Loucy (cell line): ENCODE measurements at regions not wholly inside any gene's neighbourhood (a gene's known extent, or its start where the extent isn't known, plus 50 kb on each side); places are given as distances from the start of the nearest gene placed in this dataset.

Source experiments
- H2AFZ ChIP-seq: fragments of 200-600 bp; sonication (generic); 2 replicates; pipeline ENCODE4 v1.6.0; 2016; ENCODE audit warnings: antibody characterized with exemption, mild to moderate bottlenecking, low read length, moderate library complexity
- H3F3A ChIP-seq: fragments of 200-600 bp; 2 replicates; pipeline ENCODE4 v1.6.0; 2016; ENCODE audit warnings: antibody characterized with exemption, low read depth, mild to moderate bottlenecking
- H3K27me3 ChIP-seq: fragments of 200-600 bp; sonication (generic); 2 replicates; pipeline ENCODE4 v1.6.1; 2014; ENCODE audit warnings: low read length, mild to moderate bottlenecking; ENCODE audit not compliant: insufficient read depth, poor library complexity, severe bottlenecking
- H3K36me3 ChIP-seq: fragments of 200-600 bp; sonication (generic); 2 replicates; pipeline ENCODE4 v1.6.1; 2016; ENCODE audit warnings: low read length; ENCODE audit not compliant: insufficient read depth
- H3K4me1 ChIP-seq: fragments of 200-600 bp; sonication (generic); 2 replicates; pipeline ENCODE4 v1.5.1; 2014; ENCODE audit warnings: low read length, mild to moderate bottlenecking; ENCODE audit not compliant: insufficient read depth, poor library complexity, severe bottlenecking
- H3K4me2 ChIP-seq: fragments of 200-600 bp; sonication (generic); 2 replicates; pipeline ENCODE4 v1.6.0; 2014; ENCODE audit warnings: antibody characterized with exemption, low read length, low read depth, mild to moderate bottlenecking; ENCODE audit not compliant: poor library complexity, severe bottlenecking
- H3K4me3 ChIP-seq: fragments of 200-600 bp; sonication (generic); 2 replicates; pipeline ENCODE4 v1.5.1; 2014; ENCODE audit warnings: low read length, mild to moderate bottlenecking, mixed read lengths; ENCODE audit not compliant: poor library complexity, severe bottlenecking
- H3K79me2 ChIP-seq: fragments of 200-600 bp; sonication (generic); 2 replicates; pipeline ENCODE4 v1.6.1; 2014; ENCODE audit warnings: low read length; ENCODE audit not compliant: insufficient read depth
- H3K9ac ChIP-seq: fragments of 200-600 bp; sonication (generic); 2 replicates; pipeline ENCODE4 v1.6.0; 2014; ENCODE audit warnings: mild to moderate bottlenecking, low read depth, low read length, moderate library complexity; ENCODE audit not compliant: poor library complexity, severe bottlenecking
- H3K9me2 ChIP-seq: fragments of 200-600 bp; sonication (generic); replicated peaks from 2 replicates; pipeline ENCODE4 v1.6.1; 2016; ENCODE audit warnings: low read depth, low read length, mixed read lengths
- H3K9me3 ChIP-seq: fragments of 200-600 bp; sonication (generic); 2 replicates; pipeline ENCODE4 v1.6.1; 2014; ENCODE audit warnings: mild to moderate bottlenecking, antibody characterized with exemption, low read length, low read depth; ENCODE audit not compliant: insufficient read depth
- H4K20me1 ChIP-seq: fragments of 200-600 bp; sonication (generic); 2 replicates; pipeline ENCODE4 v1.6.0; 2014; ENCODE audit warnings: antibody characterized with exemption, low read length, mild to moderate bottlenecking; ENCODE audit not compliant: insufficient read depth, poor library complexity, severe bottlenecking
- CTCF ChIP-seq: fragments of 200-600 bp; sonication (generic); conservative IDR thresholded peaks from 2 replicates; pipeline ENCODE4 v1.5.1; 2014; ENCODE audit warnings: mild to moderate bottlenecking, antibody characterized with exemption, low read length
- EZH2phosphoT487 ChIP-seq: fragments of 200-600 bp; IDR thresholded peaks from 2 replicates; pipeline ENCODE4 v1.6.1; 2018; ENCODE audit warnings: antibody characterized with exemption, mild to moderate bottlenecking, moderate library complexity, borderline replicate concordance

- Histone ChIP-seq H3F3A (no peaks in the 10 kb centered on the region), H2AFZ (no peak overlapping the region), H3K9ac (no peak overlapping the region), H3K27me3 (no peaks in the 10 kb centered on the region), H4K20me1 (no peaks in the 10 kb centered on the region), H3K9me3 (no peaks in the 10 kb centered on the region), H3K4me2 (no peak overlapping the region), H3K4me3 (no peak overlapping the region), H3K9me2 (no peaks in the 10 kb centered on the region), H3K36me3 (no peaks in the 10 kb centered on the region), H3K4me1 (peaks cover 7% of the 10 kb centered on the region), H3K79me2 (no peaks in the 10 kb centered on the region)
- no peak for TF ChIP-seq EZH2phosphoT487
- no peak for TF ChIP-seq CTCF
Observed at GRCh38 chr10:7491230-7491629, 80.4 kb upstream of the SFMBT2 start.

GRCh38 chr10:7488418-7488829 is 77.6 kb upstream of the SFMBT2 start:
- H3K36me3 ChIP-seq = no peaks in the 10 kb centered on the region

GRCh38 chr10:7487528-7487927 is 76.7 kb upstream of the SFMBT2 start:
- Histone ChIP-seq H4K20me1 (no peaks in the 10 kb centered on the region), H3K9me2 (no peaks in the 10 kb centered on the region), H3K36me3 (no peaks in the 10 kb centered on the region), H3K79me2 (no peaks in the 10 kb centered on the region), H3K4me1 (peaks cover 25% of the 10 kb centered on the region), H3F3A (no peaks in the 10 kb centered on the region), H3K27me3 (no peaks in the 10 kb centered on the region), H3K4me3 (no peak overlapping the region), H3K9ac (no peak overlapping the region), H3K4me2 (no peak overlapping the region), H3K9me3 (no peaks in the 10 kb centered on the region), H2AFZ (no peak overlapping the region)
- no peak for TF ChIP-seq EZH2phosphoT487
- TF ChIP-seq CTCF = no peak

More at GRCh38 chr10:7488418-7488829, 77.6 kb upstream of the SFMBT2 start:
- TF ChIP-seq CTCF = no peak
- H3K4me2 ChIP-seq = no peak overlapping the region
- H3K27me3 ChIP-seq = no peaks in the 10 kb centered on the region
- H2AFZ ChIP-seq = no peak overlapping the region
- peaks cover 24% of the 10 kb centered on the region for H3K4me1 ChIP-seq
- H3K4me3 ChIP-seq = no peak overlapping the region
- H3K9me3 ChIP-seq = no peaks in the 10 kb centered on the region
- no peaks in the 10 kb centered on the region for H3K79me2 ChIP-seq
- H3K9ac ChIP-seq = no peak overlapping the region
- no peaks in the 10 kb centered on the region for H4K20me1 ChIP-seq
- no peaks in the 10 kb centered on the region for H3K9me2 ChIP-seq
- no peaks in the 10 kb centered on the region for H3F3A ChIP-seq
